Lower leg skin (tissue), 3 donors: ENCODE measurements at regions not wholly inside any gene's neighbourhood (a gene's known extent, or its start where the extent isn't known, plus 50 kb on each side); places are given as distances from the start of the nearest gene placed in this dataset.

Experiments used
- CTCF ChIP-seq, 3 donors: fragments of 450-650 bp; IDR thresholded peaks; one replicate each; pipeline ENCODE4 v1.5.1; 2016; ENCODE audit warnings: antibody characterized with exemption in 3 of 3, mild to moderate bottlenecking in 3 of 3, moderate library complexity in 2 of 3
- POLR2A ChIP-seq, 2 donors: fragments of 450-650 bp; IDR thresholded peaks; one replicate each; pipeline ENCODE4 v1.6.1; 2016 to 2017; ENCODE audit warnings: antibody characterized with exemption in 2 of 2, mild to moderate bottlenecking in 1 of 2, moderate library complexity in 1 of 2

- TF ChIP-seq POLR2A (IDR thresholded peaks at IDR 0.05) (no peak), CTCF (IDR thresholded peaks at IDR 0.05) (no peak)
Observed at GRCh38 chr9:16329671-16330113, 540.8 kb downstream of the BNC2 start.
